ENCODE measurements at regions not wholly inside any gene's neighbourhood (a gene's known extent, or its start where the extent isn't known, plus 50 kb on each side); places are given as distances from the start of the nearest gene placed in this dataset.

DNA sequence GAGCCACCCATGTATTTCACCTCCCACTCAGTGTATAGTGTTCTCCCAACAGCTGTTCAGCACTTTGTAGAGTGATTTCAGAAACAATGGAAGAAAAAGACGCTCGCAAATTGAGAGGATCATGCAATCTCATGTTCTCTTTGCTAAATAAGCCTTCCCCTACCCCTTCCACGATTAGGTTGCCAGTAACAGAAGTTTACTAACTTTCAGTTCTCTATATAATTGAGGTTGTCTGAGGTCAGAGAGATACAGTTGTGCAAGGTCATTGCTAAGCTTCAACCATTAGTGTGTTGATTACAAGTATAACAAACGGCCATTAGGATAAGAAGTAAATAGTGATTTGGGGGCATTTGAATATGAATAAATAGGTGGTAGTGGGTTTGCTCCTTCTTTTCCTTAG lies 99.6 kb downstream of the TUSC7 start:
- H3K9me3 ChIP-seq (ENCODE audit: insufficient read depth in 2 of 2, low read depth in 1 of 2, low read length in 1 of 2) = no peaks in the 10 kb centered on the region; a peak in 2 of 4 replicates
- no peak overlapping the region for H3K18ac ChIP-seq (ENCODE audit: extremely low read depth, low read length)
- DNase-seq (ENCODE audit: low read depth in 1 of 2, low spot score in 2 of 2) (no peak), FAIRE-seq (no peak)
- no peak overlapping the region for H3K23ac ChIP-seq (ENCODE audit: insufficient read length)
- no peak overlapping the region for H2BK5ac ChIP-seq (ENCODE audit: low read depth, low read length)
- H4K20me1 ChIP-seq (replicated peaks in 1 of 2; ENCODE audit: control insufficient read depth in 1 of 2, insufficient read depth in 2 of 2, low read length in 2 of 2) = no peaks in the 10 kb centered on the region
- no peaks in the 10 kb centered on the region for H3K79me2 ChIP-seq (ENCODE audit: control insufficient read depth in 1 of 2, insufficient read depth in 2 of 2, low read length in 2 of 2)
- no peak overlapping the region for H4K8ac ChIP-seq (ENCODE audit: extremely low read depth, insufficient read depth, low read length)
- no peak overlapping the region for H2AFZ ChIP-seq (ENCODE audit: low read length)
- H2BK15ac ChIP-seq (ENCODE audit: low read length) = no peak overlapping the region
- no peak overlapping the region for H2BK20ac ChIP-seq (ENCODE audit: low read length)
- no peaks in the 10 kb centered on the region for H3K79me1 ChIP-seq (ENCODE audit: low read depth, low read length)
- CTCF ChIA-PET (ENCODE audit: partially characterized antibody) = interaction anchor here (1.1 kb wide), 1 partner anchor 33 kb away, joined by 3 read pairs; no protein-coding TSS in a partner anchor
- no peak overlapping the region for H3K27ac ChIP-seq (ENCODE audit: low read depth, low read length)
- H3K27me3 ChIP-seq (replicated peaks in 1 of 4; ENCODE audit: control insufficient read depth in 3 of 4, extremely low read depth in 1 of 4, insufficient read depth in 3 of 4, low read length in 3 of 4) = no peaks in the 10 kb centered on the region
- TF ChIP-seq BRCA1 (IDR thresholded peaks at IDR 0.05; ENCODE audit: low read depth, low read length) (no peak), FOSL1 (IDR thresholded peaks at IDR 0.05; ENCODE audit: insufficient read depth, low read depth, low read length) (no peak), POLR2AphosphoS5 (IDR thresholded peaks at IDR 0.05; ENCODE audit: low read depth, low read length) (no peak), POLR2A (IDR thresholded peaks at IDR 0.05; ENCODE audit: control extremely low read depth in 1 of 2, low read depth in 2 of 2, low read length in 2 of 2) (no peak), HDAC2 (IDR thresholded peaks at IDR 0.05; ENCODE audit: borderline replicate concordance in 1 of 2, low read depth in 2 of 2, low read length in 2 of 2) (no peak), SRF (IDR thresholded peaks at IDR 0.05; ENCODE audit: low read depth, low read length) (no peak), GABPA (IDR thresholded peaks at IDR 0.05; ENCODE audit: borderline replicate concordance, insufficient read depth, low read length) (no peak), SP4 (IDR thresholded peaks at IDR 0.05; ENCODE audit: low read length) (no peak), EP300 (IDR thresholded peaks at IDR 0.05; ENCODE audit: borderline replicate concordance in 1 of 2, low read depth in 2 of 2, low read length in 2 of 2) (no peak), CTBP2 (IDR thresholded peaks at IDR 0.05; ENCODE audit: borderline replicate concordance, insufficient read depth, insufficient read length, low read length) (no peak), TBP (IDR thresholded peaks at IDR 0.05; ENCODE audit: low read depth, low read length) (no peak), EGR1 (IDR thresholded peaks at IDR 0.05; ENCODE audit: borderline replicate concordance, low read depth, low read length) (no peak), CEBPB (IDR thresholded peaks at IDR 0.05; ENCODE audit: low read depth, low read length) (no peak)
- no peak overlapping the region for H2AK5ac ChIP-seq (ENCODE audit: low read depth, low read length)
- H4K91ac ChIP-seq (replicated peaks; ENCODE audit: insufficient read length, low read length) = no peak overlapping the region
- no peak overlapping the region for H3K14ac ChIP-seq (ENCODE audit: insufficient read length)
- no peak overlapping the region for H3K4me3 ChIP-seq (ENCODE audit: extremely low read depth in 1 of 4, insufficient read depth in 2 of 4, low read depth in 3 of 4, low read length in 4 of 4)
- 86% methylated on average over 4 of the region's 4 CpGs; no CpG with 5 or more reads in 1 of the 2 experiments for WGBS, 2 experiments (ENCODE audit: extremely low coverage in 1 of 2, insufficient coverage in 1 of 2, insufficient read length in 1 of 2, insufficient replicate concordance in 2 of 2, low coverage in 1 of 2, low lambda C conversion rate in 2 of 2, missing lambda C conversion rate in 1 of 2)
- H3K56ac ChIP-seq (replicated peaks; ENCODE audit: insufficient read length, low read depth, low read length) = no peak overlapping the region
- H3K4me1 ChIP-seq (replicated peaks in 1 of 4; ENCODE audit: control insufficient read depth in 3 of 4, insufficient read depth in 4 of 4, low read length in 3 of 4) = no peaks in the 10 kb centered on the region; a peak in 1 of 7 replicates
- POLR2A ChIA-PET (ENCODE audit: partially characterized antibody) = no interaction called here
- no peak overlapping the region for H2BK12ac ChIP-seq (ENCODE audit: low read depth, low read length)
- H2BK120ac ChIP-seq (replicated peaks; ENCODE audit: low read depth, low read length) = no peak overlapping the region
- no peaks in the 10 kb centered on the region for H3K23me2 ChIP-seq (ENCODE audit: low read depth, low read length)
- H3K36me3 ChIP-seq (ENCODE audit: control insufficient read depth in 2 of 4, insufficient read depth in 4 of 4, low read length in 3 of 4) = no peaks in the 10 kb centered on the region
- H3K4ac ChIP-seq (replicated peaks; ENCODE audit: insufficient read length, low read depth, low read length) = no peak overlapping the region
- no peak overlapping the region for H3K9ac ChIP-seq (replicated peaks in 1 of 4; ENCODE audit: extremely low read depth in 1 of 4, low read depth in 3 of 4, low read length in 3 of 4)
- no peak overlapping the region for H3K4me2 ChIP-seq (ENCODE audit: insufficient read depth in 1 of 2, low read depth in 2 of 2, low read length in 2 of 2)
- H4K5ac ChIP-seq (ENCODE audit: insufficient read length, low read depth, low read length) = no peak overlapping the region
